NCI-H1694 (cell line): ENCODE measurements at regions not wholly inside any gene's neighbourhood (a gene's known extent, or its start where the extent isn't known, plus 50 kb on each side); places are given as distances from the start of the nearest gene placed in this dataset.
"Not testable (repeated sequence)": the region's sequence is repeated elsewhere in the genome, so short reads cannot be mapped to it uniquely, and the experiment has no call there.

Source experiments
- DNase-seq: peaks from one replicate; lab custom pipeline; 2025; lab: John Stamatoyannopoulos, UW

GRCh38 chr3:86554383-86554782, 436.6 kb downstream of the VGLL3 start:
- no peak for DNase-seq

DNA sequence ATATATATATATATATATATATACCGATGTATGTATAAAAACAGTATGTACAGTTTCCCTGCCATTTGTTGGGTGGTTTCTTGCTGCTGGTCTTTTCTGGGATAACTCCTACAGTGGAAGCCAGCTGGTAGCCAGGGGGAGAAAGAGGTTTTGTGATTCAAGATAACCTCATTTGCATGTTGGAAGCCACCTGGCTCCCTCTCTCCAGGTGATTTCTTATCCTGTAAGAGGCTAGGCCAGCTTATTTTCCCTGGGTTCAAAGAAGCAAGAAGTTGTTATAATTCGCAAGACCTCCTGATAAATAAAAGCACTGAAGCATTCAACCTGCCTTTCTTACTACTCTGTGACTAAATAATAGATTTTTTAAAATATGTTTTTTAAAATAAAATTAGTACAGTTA, 443.3 kb downstream of the VGLL3 start:
- no peak for DNase-seq

GRCh38 chr3:86537171-86537570, 453.8 kb downstream of the VGLL3 start:
- no peak for DNase-seq

DNA sequence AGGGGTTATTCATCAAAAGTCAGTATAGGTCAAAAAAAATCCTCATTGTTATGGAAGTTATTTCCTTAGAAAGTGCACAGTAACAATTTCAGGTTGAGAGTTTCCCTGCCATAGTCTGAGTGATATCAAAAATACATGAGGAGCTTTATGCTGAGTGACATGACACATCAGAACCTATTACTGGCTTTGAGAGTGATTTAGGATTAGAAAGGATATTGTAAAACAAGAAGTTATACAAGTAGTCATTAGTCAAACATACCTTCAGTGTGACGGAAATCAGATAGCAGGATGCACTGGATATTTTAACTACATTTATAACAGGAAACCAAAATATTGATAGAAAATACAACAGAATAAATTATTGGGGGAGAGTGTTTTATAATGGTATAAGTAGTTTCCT, 471.1 kb downstream of the VGLL3 start:
- no peak for DNase-seq

DNA sequence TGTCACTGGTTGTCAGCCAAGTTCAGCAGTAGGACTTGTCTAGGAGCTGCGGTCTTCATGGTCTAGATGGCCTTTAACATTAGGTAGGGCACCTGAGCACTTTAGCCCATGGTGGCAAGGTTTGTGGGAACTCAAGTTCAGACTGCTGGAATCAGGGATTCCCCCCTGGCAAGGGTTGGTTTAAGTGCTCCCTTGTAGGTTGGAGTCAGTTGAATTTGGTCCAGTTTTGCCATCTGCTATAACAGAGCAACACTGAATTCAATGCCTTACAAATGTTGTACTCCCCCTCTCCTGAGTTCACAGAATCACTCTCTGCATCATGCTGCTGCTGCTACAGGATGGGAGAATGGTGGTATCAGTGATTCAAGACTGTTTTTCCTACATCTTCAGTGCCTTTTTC, 509.3 kb downstream of the VGLL3 start:
- peak; percentile 24 for DNase-seq

GRCh38 chr3:86481031-86481430, 509.9 kb downstream of the VGLL3 start:
- DNase-seq: no peak

GRCh38 chr3:86464180-86464579, 526.8 kb downstream of the VGLL3 start:
- DNase-seq: no peak

- DNase-seq: no peak
Measured at GRCh38 chr3:86451749-86452148, 539.2 kb downstream of the VGLL3 start.

- DNase-seq: no peak
Measured at GRCh38 chr3:86438544-86438943, 552.4 kb downstream of the VGLL3 start.

- no peak for DNase-seq
Measured at GRCh38 chr3:86427343-86427742, 563.6 kb downstream of the VGLL3 start.

- no peak for DNase-seq
Measured at GRCh38 chr3:86420990-86421739, 569.8 kb downstream of the VGLL3 start.

DNA sequence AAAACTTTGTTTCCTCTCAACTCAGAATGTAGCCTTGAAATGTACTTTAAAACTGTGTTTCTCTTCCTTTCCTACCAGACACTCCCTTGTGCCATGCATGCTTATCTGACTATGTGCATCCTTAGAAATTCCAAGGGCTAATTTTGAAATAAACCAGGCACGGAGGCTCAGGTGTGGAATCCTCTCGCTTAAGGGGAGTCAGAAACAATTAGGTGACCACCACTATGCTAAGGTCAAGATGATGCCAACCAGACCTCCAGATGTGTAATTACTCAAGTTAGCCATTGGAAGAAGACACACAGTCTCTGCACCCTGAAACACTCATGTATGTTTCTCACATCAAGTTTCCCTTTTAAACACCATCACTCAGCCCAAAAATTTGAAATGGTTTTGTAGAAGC, 572.1 kb downstream of the VGLL3 start:
- no peak for DNase-seq

DNA sequence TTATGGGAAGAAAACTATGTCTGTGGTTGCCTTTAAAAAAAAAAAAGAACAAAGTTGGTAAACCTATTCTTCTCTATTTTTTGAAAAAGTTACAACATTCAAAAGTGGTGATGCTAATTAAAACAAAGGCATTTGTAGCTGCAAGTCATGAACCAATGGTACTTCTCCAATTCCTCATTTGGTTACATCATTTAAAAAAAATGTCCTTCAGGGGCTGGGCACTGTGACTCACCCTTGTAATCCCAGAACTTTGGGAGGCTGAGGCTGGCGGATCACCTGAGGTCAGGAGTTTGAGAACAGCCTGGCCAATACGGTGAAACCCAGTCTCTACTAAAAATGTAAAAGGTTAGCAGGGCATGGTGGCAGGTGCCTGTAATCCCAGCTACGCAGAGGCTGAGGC, 574.6 kb downstream of the VGLL3 start:
- DNase-seq: no peak

DNA sequence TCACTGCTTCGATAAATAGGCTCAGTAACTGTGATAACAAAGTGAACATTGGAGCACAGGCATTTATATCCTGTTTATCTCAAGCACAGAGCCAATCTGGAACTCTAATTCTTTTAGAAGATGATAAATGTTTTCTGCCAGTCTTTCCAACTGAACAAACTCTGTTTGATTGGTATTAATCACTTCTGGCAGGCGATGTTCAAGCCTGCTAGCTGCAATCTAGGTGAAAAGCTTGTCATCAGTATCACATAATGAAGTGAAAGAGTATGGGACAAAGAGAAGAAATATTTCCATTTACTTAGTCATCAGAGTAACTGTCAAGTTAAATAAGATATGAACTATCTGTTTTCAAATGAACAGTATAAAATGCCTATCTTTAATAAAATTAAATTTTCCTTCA, 577.3 kb downstream of the VGLL3 start:
- no peak for DNase-seq

GRCh38 chr3:86410587-86410986, 580.4 kb downstream of the VGLL3 start:
- DNase-seq: no peak

DNA sequence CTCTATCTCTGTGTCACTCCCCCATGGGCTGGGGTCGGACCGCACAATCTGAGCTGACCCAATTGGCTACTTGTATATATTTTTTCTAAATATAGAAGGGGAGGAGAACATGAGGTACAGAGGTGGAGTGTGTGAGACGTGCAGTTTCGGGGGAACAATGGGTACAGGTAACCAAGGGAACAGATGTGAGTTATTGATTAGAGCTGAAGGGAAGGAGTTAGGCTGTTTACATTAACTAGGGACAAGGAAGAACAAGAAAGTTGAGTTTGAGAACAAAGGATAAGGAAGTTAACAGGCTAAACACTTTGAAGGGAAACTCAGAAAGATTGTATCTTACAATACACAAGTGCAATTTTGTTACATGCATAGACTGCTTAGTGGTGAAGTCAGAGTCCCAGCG, 601.2 kb downstream of the VGLL3 start:
- DNase-seq: not testable (repeated sequence)

- DNase-seq: no peak
Measured at GRCh38 chr3:86388820-86389219, 602.1 kb downstream of the VGLL3 start.

GRCh38 chr3:86382556-86382955, 608.4 kb downstream of the VGLL3 start:
- no peak for DNase-seq

DNA sequence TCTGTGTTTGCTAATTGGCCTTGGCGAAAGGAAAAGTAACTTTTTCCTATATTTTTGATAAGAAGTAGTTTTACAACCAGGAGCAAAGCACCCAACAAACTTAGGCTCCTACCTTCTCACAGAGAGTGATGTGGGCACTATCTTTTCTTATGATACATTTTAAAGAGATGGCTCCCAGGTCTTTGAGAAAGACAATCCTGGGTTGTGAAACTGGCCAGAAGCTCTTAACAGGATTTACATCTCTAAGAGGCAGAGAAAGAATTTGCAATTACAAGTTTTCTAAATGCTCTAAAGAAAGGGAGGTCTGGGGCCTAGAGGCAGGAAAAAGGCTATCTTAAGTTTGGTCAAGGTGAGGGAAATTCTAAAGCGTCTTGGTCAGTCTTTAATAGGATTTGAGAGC, 609.7 kb downstream of the VGLL3 start:
- no peak for DNase-seq

- DNase-seq: no peak
Measured at GRCh38 chr3:86379280-86379679, 611.7 kb downstream of the VGLL3 start.

GRCh38 chr3:86378829-86379228, 612.1 kb downstream of the VGLL3 start:
- no peak for DNase-seq

GRCh38 chr3:86335566-86335965, 655.4 kb downstream of the VGLL3 start:
- DNase-seq: not testable (repeated sequence)

GRCh38 chr3:86333636-86334035, 657.3 kb downstream of the VGLL3 start:
- DNase-seq: no peak

GRCh38 chr3:86303935-86304334, 687.0 kb downstream of the VGLL3 start:
- no peak for DNase-seq
